DND-41 (cell line): ENCODE measurements at regions not wholly inside any gene's neighbourhood (a gene's known extent, or its start where the extent isn't known, plus 50 kb on each side); places are given as distances from the start of the nearest gene placed in this dataset.

ENCODE experiments used
- ATAC-seq: fragments of 200-7000 bp; cut with Tn5 transposase; 3 replicates; pipeline ENCODE4 v1.9.1; 2021; ENCODE audit warnings: low read depth; ENCODE audit not compliant: insufficient read depth
- DNase-seq: peaks from one replicate; pipeline ENCODE4 v3.0.0-alpha.2; 2020
- H2AFZ ChIP-seq: 2 replicates; pipeline ENCODE4 v1.6.0; 2012; ENCODE audit warnings: low read depth, low read length
- H3K27ac ChIP-seq: 2 replicates; pipeline ENCODE4 v1.5.1; 2012; ENCODE audit warnings: low read length, inconsistent platforms
- H3K27me3 ChIP-seq: fragments of 200-600 bp; sonication (generic); 2 replicates; pipeline ENCODE4 v1.6.0; 2012; ENCODE audit warnings: low read length, mild to moderate bottlenecking, inconsistent platforms; ENCODE audit not compliant: insufficient read depth, poor library complexity
- H3K36me3 ChIP-seq: 2 replicates; pipeline ENCODE4 v1.5.1; 2012; ENCODE audit warnings: low read length, inconsistent platforms; ENCODE audit not compliant: insufficient read depth
- H3K4me1 ChIP-seq: 2 replicates; pipeline ENCODE4 v1.5.1; 2012; ENCODE audit warnings: mild to moderate bottlenecking, low read length; ENCODE audit not compliant: insufficient read depth
- H3K4me2 ChIP-seq: 2 replicates; pipeline ENCODE4 v1.6.0; 2012; ENCODE audit warnings: mild to moderate bottlenecking, moderate library complexity, low read length, inconsistent platforms; ENCODE audit not compliant: insufficient read depth
- H3K4me3 ChIP-seq, 2 experiments: fragments of 200-600 bp in 1 of 2; shearing (Covaris generic) in 1 of 2; 2 replicates each; pipeline ENCODE4 v1.5.1; 2012 to 2016; ENCODE audit warnings: inconsistent platforms in 2 of 2, low read length in 2 of 2, mild to moderate bottlenecking in 2 of 2, low read depth in 1 of 2, moderate library complexity in 1 of 2
- H3K79me2 ChIP-seq: 2 replicates; pipeline ENCODE4 v1.6.0; 2012; ENCODE audit warnings: low read length, inconsistent platforms; ENCODE audit not compliant: insufficient read depth
- H3K9ac ChIP-seq: 2 replicates; pipeline ENCODE4 v1.6.0; 2012; ENCODE audit warnings: low read depth, mild to moderate bottlenecking, inconsistent platforms, low read length, moderate library complexity
- H3K9me3 ChIP-seq: 2 replicates; pipeline ENCODE4 v1.5.1; 2012; ENCODE audit warnings: low read length, moderate library complexity, mild to moderate bottlenecking, inconsistent platforms; ENCODE audit not compliant: insufficient read depth, severe bottlenecking
- H4K20me1 ChIP-seq: 2 replicates; pipeline ENCODE4 v1.6.0; 2012; ENCODE audit warnings: low read length; ENCODE audit not compliant: insufficient read depth
- EZH2 ChIP-seq: IDR thresholded peaks from 3 replicates; pipeline ENCODE4 v1.6.1; 2012; ENCODE audit warnings: borderline replicate concordance, low read depth, mild to moderate bottlenecking, moderate library complexity, low read length, inconsistent platforms; ENCODE audit not compliant: severe bottlenecking
- TF ChIP-seq, protein P1 (sequence below): IDR thresholded peaks from 2 replicates; pipeline ENCODE4 v1.5.1; 2012; ENCODE audit warnings: borderline replicate concordance, low read length, moderate library complexity, mild to moderate bottlenecking; ENCODE audit not compliant: poor library complexity, severe bottlenecking; ENCODE audit errors: extremely low read depth

DNA sequence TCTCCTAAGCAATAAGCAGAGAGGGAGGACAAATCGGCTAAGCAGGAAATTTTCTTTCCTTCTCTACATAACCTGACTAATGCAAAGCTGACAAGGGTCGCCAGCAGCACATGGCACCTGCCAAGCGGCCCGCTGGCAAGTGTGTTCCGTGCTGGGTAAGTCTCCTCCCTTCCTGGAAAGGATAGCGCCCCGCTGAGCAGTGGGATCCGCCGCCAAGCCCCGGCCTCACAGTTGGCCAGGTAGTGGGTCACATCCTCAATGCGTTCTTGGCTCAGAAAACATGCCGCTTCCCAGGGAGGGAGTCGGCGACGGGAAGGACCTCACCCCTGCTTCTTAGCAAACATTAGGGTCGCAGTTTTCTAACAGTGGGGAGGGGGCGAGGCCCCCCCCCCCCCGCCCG is 488.9 kb upstream of the NUPR2 start:
- Histone ChIP-seq H2AFZ (no peak overlapping the region), H3K36me3 (no peaks in the 10 kb centered on the region), H3K79me2 (no peaks in the 10 kb centered on the region), H4K20me1 (no peaks in the 10 kb centered on the region), H3K9me3 (peaks cover 9% of the 10 kb centered on the region), H3K4me3 (no peak overlapping the region), H3K4me1 (no peaks in the 10 kb centered on the region), H3K27ac (no peak overlapping the region), H3K27me3 (no peaks in the 10 kb centered on the region), H3K4me2 (no peak overlapping the region), H3K9ac (no peak overlapping the region)
- TF ChIP-seq EZH2 = no peak
- TF ChIP-seq, protein P1, sequence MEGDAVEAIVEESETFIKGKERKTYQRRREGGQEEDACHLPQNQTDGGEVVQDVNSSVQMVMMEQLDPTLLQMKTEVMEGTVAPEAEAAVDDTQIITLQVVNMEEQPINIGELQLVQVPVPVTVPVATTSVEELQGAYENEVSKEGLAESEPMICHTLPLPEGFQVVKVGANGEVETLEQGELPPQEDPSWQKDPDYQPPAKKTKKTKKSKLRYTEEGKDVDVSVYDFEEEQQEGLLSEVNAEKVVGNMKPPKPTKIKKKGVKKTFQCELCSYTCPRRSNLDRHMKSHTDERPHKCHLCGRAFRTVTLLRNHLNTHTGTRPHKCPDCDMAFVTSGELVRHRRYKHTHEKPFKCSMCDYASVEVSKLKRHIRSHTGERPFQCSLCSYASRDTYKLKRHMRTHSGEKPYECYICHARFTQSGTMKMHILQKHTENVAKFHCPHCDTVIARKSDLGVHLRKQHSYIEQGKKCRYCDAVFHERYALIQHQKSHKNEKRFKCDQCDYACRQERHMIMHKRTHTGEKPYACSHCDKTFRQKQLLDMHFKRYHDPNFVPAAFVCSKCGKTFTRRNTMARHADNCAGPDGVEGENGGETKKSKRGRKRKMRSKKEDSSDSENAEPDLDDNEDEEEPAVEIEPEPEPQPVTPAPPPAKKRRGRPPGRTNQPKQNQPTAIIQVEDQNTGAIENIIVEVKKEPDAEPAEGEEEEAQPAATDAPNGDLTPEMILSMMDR = no peak
- ATAC-seq (no peak), DNase-seq (no peak)

DNA sequence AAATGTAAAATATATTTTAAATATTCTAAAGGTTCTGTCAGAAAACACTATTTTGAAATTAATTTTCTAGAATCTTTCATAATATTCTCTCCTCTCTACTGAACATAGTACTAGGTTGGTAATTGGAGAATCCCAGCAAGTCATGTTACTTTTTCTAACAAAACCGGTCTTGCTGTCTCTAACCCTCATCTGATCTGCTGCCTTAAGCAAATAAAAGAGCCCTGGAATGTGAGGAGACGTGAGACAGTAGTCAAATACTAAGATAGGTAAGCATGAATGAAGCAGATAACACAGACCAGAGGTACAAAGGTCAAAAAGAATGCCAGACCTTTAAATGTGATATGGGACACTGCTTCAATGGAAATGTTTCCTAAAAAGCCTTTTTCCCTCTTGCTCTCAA is 462.4 kb upstream of the NUPR2 start:
- Histone ChIP-seq H3K4me2 (no peak overlapping the region), H3K79me2 (no peaks in the 10 kb centered on the region), H3K4me1 (no peaks in the 10 kb centered on the region), H3K27ac (no peak overlapping the region), H3K4me3 (no peak overlapping the region), H4K20me1 (no peaks in the 10 kb centered on the region), H3K9ac (no peak overlapping the region), H3K9me3 (peaks cover 6% of the 10 kb centered on the region), H2AFZ (no peak overlapping the region), H3K36me3 (no peaks in the 10 kb centered on the region), H3K27me3 (no peaks in the 10 kb centered on the region)
- DNase-seq (no peak), ATAC-seq (no peak)
- no peak for TF ChIP-seq EZH2
- TF ChIP-seq, protein P1 = no peak

DNA sequence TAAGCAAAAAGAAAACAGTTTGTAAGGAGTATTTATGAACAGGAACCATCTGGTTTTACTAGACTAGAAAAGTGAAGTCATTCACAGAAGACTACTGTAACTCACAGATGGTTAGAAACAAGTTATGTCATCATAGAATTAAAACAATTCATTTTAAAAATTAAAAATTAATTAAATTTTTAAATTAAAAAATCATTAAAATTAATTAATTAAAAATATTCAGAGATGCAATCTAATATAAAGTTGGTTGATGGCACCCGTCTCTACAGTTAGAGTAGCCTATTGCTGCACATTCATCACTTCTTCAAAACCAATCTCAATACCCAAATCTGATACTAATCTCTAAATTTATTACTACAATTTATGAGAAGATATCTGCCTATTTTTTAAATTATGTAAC is 454.8 kb upstream of the NUPR2 start:
- Histone ChIP-seq H3K36me3 (no peaks in the 10 kb centered on the region), H3K9ac (no peak overlapping the region), H3K4me2 (no peak overlapping the region), H3K4me3 (no peak overlapping the region), H3K9me3 (peaks cover 8% of the 10 kb centered on the region), H4K20me1 (no peaks in the 10 kb centered on the region), H3K27me3 (no peaks in the 10 kb centered on the region), H3K27ac (no peak overlapping the region), H3K79me2 (no peaks in the 10 kb centered on the region), H3K4me1 (no peaks in the 10 kb centered on the region), H2AFZ (no peak overlapping the region)
- ATAC-seq (no peak), DNase-seq (no peak)
- TF ChIP-seq EZH2 = no peak
- TF ChIP-seq, protein P1 = no peak
